Lung microvascular endothelial cell (primary cell): ENCODE measurements at regions not wholly inside any gene's neighbourhood (a gene's known extent, or its start where the extent isn't known, plus 50 kb on each side); places are given as distances from the start of the nearest gene placed in this dataset.

Experiments used
- DNase-seq, 2 donors: peaks; one replicate each; pipeline versions ENCODE4 v3.0.0 to v3.0.0-alpha.2; 2010; ENCODE audit warnings: low read depth in 2 of 2

DNA sequence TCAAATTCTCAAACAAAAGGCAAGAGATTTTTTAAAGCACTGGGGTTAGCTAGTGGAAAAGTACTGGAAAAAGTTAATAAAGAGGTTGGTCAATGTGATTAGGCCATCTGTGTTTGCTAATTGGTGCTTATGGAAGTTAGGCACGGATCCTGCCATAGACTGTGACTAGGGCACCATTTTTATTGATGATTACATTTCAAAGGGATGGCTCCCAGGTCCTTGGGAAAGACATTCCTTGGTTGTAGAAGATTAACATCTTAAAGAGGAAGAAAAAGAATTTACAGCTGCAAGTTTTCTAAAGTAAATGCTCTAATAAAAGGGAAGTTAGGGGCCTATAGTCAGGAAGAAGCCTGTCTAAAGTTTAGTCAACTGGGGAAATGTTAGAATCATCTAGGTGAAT is 1183.3 kb downstream of the DTWD2 start:
- DNase-seq, result no peak

- DNase-seq, result no peak
Observed at GRCh38 chr5:117803533-117803932, 1184.8 kb downstream of the DTWD2 start.

GRCh38 chr5:117801583-117801982 is 1186.8 kb downstream of the DTWD2 start:
- DNase-seq, result no peak

DNA sequence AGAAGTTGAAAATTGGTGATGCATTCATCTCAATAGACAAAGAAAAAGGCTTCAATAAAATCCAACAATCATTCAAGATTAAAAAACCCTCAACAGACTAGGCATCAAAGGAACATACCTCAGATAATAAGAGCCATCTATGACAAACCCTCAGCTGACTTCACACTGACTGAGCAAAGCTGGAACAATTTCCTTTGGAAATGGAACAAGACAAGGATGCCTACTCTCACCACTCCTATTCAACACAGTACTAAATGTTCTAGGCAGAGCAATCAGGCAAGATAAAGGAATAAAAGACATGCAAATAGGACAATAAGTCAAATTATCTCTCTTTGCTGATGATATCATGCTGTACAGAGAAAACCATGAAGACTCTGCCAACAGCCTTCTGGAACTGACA is 1188.1 kb downstream of the DTWD2 start:
- no peak for DNase-seq

GRCh38 chr5:117794847-117795246 is 1193.5 kb downstream of the DTWD2 start:
- no peak for DNase-seq

GRCh38 chr5:117793963-117794362 is 1194.4 kb downstream of the DTWD2 start:
- no peak for DNase-seq

DNA sequence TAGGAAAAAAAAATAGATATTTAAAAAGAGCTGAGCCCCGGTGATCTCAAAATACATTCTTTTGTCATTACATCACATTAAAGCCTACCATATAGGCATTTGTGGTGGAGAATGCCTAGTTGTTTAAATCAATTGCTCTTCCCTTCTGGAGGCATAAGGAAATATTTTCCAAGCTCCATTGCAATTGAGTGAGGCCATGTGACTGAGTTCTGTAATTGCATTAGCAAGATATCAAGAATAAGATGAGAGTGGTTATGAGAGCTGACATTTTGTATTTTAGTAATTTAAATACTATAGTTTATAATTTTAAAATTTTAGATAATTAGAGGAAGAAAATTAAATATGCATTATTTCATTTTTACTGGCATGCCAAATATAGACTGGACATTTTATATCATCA is 1195.9 kb downstream of the DTWD2 start:
- DNase-seq, result no peak

- no peak for DNase-seq
Observed at GRCh38 chr5:117788596-117788995, 1199.8 kb downstream of the DTWD2 start.

DNA sequence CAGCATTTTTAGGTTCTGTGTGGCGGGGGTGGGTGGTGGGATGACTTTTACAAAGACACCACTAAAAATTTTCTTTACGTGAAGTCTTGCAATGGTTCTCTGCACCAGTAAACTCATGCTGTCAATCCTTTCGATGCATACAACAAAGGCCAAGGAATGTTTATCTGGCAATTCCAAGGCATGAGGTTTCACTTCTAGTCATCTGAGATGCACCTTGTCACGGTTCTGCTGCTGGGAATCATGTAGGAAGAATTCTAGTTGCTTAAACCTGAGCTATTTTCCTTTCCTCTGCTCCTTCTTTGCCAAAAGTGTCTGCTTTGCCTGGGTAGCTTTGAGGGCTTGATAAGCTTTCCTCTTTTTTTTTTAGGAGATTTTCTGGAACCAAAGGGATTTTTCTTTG is 1204.5 kb upstream of the SEMA6A start:
- no peak for DNase-seq

- no peak for DNase-seq
Observed at GRCh38 chr5:117776977-117777376, 1202.4 kb upstream of the SEMA6A start.

DNA sequence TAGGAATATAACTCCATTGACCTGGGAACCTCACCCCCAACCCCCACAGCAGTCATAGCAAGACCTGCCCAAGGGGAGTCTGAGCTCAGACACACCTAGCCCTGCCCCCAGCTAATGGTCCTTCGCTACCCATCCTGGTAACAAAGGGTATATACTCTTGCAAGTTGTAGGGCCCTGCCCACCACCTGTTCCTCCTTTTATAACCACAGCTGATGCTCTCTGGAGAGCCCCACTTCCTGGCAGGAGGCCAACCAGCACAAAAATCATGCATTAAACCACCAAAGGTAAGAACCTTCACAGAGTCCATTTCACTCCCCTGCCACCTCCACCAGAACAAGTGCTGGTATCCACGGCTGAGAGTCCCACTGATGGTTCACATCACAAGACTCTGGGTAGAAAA is 1195.3 kb upstream of the SEMA6A start:
- DNase-seq, result no peak

GRCh38 chr5:117763271-117763670 is 1188.6 kb upstream of the SEMA6A start:
- DNase-seq, result no peak

DNA sequence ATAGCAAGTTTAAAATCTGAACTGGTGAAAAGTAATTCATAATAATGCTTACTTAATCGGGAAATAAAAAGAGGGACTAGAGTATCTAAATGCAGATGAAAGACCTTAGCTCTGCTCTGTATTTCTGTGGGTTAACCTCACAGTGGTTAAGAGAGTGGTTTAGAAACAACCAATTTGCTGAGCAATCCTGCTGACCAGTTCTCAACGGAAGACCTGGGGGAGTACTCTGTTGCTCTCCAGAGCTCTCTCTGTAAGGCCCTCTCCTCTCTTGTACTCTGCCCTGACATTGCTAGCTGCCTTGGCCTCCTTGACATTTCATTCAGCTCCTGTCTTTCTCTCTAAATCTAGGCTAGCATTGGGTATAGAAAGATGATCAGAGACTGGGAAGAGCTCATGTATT is 1186.6 kb upstream of the SEMA6A start:
- DNase-seq, result no peak

DNA sequence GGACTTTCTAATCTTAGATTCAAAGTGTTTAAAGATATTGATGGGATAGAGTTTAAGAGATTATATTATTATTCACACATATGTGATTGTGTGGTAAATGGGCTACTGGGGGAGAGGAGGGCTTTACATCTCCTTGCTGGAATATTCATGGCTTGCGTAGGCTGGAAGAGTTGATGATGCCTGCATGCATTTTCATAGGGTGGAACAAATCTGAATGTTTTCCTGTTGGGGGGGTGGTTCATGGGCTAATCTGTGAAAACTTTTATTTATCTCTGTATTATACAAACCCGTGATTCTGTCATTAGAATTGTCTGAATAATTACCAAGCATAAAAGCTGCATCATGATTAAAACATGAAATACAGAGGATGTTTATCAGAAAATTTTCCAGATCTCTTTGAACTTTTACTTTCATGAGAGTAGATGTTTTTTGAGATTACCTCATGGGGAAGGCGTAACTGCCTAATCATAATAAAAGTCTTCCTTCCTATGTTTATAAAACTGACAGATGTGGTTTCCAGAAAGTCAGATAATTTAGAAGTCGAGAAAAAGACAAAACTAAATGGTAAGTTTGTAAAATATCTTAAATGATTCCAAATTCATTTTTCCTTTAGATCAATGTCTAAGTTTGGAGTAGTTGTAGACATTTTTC is 1185.4 kb upstream of the SEMA6A start:
- peak in 1 of 2 donors; percentile 7 for DNase-seq

DNA sequence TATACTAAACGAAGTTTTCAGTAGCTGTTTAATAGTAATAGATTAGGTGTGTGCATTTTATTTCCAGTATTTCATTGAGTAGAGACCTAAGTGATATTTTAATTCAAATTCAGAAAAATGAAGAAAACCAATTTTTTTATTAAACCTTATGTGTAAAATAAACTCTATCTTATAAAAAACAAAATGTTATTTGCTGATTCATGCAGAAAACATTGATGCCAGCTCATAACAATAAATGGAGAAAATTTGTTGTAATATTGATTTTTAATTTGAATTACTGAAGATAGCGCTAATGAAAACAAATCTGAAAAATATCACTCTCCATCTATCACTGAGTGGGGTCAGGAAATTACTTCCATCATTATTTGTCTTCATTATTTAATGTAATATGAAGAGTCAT is 1177.8 kb upstream of the SEMA6A start:
- DNase-seq, result no peak

DNA sequence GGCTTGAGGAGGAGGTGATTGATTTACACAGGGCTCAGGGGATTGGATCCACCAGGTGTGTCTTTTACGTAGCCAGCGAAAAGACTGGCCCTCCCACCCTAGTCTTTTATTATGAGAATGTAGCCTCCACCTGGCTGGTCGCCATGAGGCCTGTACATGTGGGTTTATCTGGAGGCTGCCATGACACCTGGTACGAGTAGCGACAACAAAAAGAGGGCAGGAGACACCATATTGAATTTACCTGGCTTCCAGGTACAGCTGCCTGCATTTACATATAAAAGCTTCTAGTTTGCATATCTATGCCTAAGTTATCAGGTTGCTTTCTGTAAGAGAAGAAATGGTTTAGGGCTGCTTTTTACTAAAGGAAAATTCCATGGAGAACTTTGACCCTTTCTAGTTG is 1173.7 kb upstream of the SEMA6A start:
- DNase-seq, result no peak

DNA sequence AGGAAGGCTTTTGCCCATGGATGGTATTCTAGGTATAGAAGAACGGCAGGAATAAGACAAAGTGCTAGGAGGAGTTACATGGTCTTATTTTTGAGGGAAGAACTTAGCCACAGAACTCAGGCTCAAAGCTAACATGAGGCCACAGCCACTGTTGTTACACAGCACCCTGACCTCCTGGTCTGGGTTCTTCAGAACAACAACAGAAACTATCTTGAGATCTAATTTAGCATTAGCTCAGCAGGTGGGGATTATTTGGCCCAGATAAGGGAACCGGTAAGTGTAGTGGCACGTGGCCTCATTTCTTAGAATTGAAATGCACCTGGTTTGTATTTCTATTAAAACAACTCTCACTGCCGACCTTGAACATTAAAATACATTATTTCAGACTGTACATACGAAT is 1168.7 kb upstream of the SEMA6A start:
- no peak for DNase-seq

GRCh38 chr5:117741655-117742206 is 1167.1 kb upstream of the SEMA6A start:
- DNase-seq, result no peak

DNA sequence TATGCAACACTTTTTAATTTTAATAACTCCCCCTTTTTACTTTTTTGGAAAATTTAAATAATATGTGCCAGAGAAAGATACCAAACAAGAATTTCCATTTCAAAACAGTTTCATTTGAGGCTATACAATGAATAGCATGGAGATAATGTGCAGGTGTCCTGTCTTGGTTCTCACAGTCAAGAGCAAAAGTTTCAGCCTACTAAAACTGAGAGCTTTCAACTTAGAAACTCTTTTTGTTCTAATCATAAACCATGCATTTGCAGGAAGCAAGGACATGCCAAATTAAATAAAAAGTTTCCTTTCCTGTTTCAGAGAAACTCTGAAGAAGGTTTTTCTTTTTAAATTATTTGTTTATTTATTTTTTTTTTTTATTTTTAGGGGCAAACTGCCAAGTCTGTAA is 1165.6 kb upstream of the SEMA6A start:
- no peak for DNase-seq

GRCh38 chr5:117738571-117738970 is 1163.9 kb upstream of the SEMA6A start:
- DNase-seq, result no peak

DNA sequence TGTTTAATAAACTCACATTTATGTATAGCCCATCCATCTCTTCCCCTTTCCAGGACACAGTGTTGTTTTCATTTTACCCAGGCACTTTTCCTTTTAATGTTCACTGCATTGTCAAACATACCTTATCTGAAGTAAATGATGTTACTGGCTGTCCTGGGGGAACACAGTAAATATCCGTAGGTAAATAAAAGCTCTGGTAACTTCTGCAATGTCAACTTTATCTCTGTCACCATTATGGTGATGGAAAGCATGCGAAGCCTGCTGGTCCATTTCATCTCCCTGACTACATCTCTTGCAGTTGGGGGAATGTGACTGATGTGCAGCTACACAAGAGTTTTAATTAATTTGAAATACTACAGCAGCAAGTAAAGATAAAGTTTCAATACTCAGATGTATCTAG is 1162.1 kb upstream of the SEMA6A start:
- no peak for DNase-seq

DNA sequence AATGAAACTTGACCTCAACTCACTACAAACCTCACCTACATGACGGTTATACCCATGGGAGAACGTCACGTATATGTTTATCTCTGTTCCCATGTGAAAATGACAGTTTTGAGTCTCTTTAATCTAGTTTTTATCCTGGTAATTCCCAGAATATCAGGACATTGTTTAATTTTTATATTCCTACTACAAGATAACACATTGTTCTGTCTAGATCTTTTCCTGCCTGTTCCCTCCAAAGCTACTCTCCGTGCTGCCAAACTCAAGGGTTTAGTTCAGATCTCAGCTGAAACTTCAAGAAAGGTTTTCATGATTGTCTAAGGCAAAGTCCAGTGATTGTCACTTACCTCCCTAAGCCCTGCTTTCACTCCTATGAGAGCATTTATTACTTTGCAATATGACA is 1159.4 kb upstream of the SEMA6A start:
- DNase-seq, result no peak

DNA sequence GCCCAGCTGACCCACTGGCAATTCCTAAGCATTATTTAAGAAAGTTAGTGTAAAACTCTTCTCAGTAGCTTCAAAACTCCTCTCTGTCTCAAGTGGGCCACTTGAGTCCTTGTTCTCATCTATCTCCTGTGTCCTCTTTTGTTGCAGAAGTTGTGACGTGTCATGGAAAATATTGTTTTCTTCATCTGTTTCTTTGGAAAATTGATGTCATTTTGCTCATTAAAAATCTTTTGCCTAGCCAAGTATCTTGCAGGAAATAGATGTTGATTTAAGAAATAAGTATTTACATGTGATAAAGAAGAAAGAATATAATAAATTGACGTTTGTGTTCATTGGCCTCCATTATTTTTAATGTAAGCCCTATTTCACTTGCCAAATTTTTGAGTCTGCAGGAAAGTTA is 1158.4 kb upstream of the SEMA6A start:
- DNase-seq, result no peak

- DNase-seq, result no peak
Observed at GRCh38 chr5:117732264-117732663, 1157.6 kb upstream of the SEMA6A start.
